Adrenal gland (tissue), 9 donors: ENCODE measurements at regions not wholly inside any gene's neighbourhood (a gene's known extent, or its start where the extent isn't known, plus 50 kb on each side); places are given as distances from the start of the nearest gene placed in this dataset.

Experiments used
- DNase-seq, 7 donors: peaks; one replicate each; pipeline ENCODE4 v3.0.0-alpha.2; 2019 to 2020
- H3K27ac ChIP-seq, 5 donors: fragments of 200-600 bp; sonication (generic) in 4 of 5; 1 replicate in 3 of 5; 2 replicates in 2 of 5; pipeline versions ENCODE4 v1.5.1 to v1.8.0; 2016 to 2020; ENCODE audit warnings: mild to moderate bottlenecking in 1 of 5
- H3K27me3 ChIP-seq: fragments of 200-600 bp; 2 replicates; pipeline ENCODE4 v1.8.0; 2021
- H3K36me3 ChIP-seq, 2 donors: fragments of 200-600 bp; replicated peaks in 1 of 2; 1 replicate in 1 of 2; 2 replicates in 1 of 2; pipeline versions ENCODE4 v1.5.1 to v1.8.0; 2018 to 2022
- H3K4me1 ChIP-seq, 2 donors: fragments of 200-600 bp; replicated peaks in 1 of 2; 1 replicate in 1 of 2; 2 replicates in 1 of 2; pipeline versions ENCODE4 v1.5.1 to v1.8.0; 2018 to 2021
- H3K4me3 ChIP-seq, 4 donors: fragments of 200-600 bp; sonication (generic) in 3 of 4; one replicate each; pipeline ENCODE4 v1.5.1; 2016 to 2018
- H3K9me3 ChIP-seq, 3 donors: fragments of 200-600 bp; sonication (generic) in 1 of 3; replicated peaks in 1 of 3; 1 replicate in 2 of 3; 2 replicates in 1 of 3; pipeline versions ENCODE4 v1.5.1 to v1.8.0; 2016 to 2021
- CTCF ChIP-seq, 6 experiments: fragments of 450-650 bp in 4 of 6; fragments of 200-600 bp in 2 of 6; sonication (generic) in 1 of 6; IDR thresholded peaks; 1 replicate in 5 of 6; 2 replicates in 1 of 6; pipeline versions ENCODE4 v1.5.1 to v1.8.0; 2016 to 2021; ENCODE audit warnings: antibody characterized with exemption in 6 of 6, mild to moderate bottlenecking in 2 of 6, moderate library complexity in 1 of 6
- POLR2A ChIP-seq, 2 donors: fragments of 450-650 bp; IDR thresholded peaks; one replicate each; pipeline ENCODE4 v1.6.1; 2017; ENCODE audit warnings: antibody characterized with exemption in 2 of 2, mild to moderate bottlenecking in 2 of 2, moderate library complexity in 1 of 2
- WGBS, 4 donors: extraction: QIAGEN DNeasy Blood & Tissue Kit in 2 of 4; methylation state at CpG; one replicate each; pipeline versions ENCODE4 v1.1.5 to v1.1.7; 2013 to 2017; 5-methylcytosine and 5-hydroxymethylcytosine counted together
- intact Hi-C, 2 donors: fragments of 100-400 bp; cut with DNase I; formaldehyde crosslinking; loops; one replicate each; pipeline versions ENCODE4 v1.14.1 to v1.15.0; 2022 to 2023
- donor health status: healthy with polysubstance abuse.
- donor health status: Bipolar disorder and iron deficiency.
- donor health status: DM: yes; HTN: yes; CAD: no.
- donor health status: DM: no; HTN: no; CAD: no.
- donor health status: DM: no; HTN: no; CAD: no.

- Histone ChIP-seq H3K27ac (no peak overlapping the region), H3K4me1 (no peaks in the 10 kb centered on the region), H3K9me3 (no peaks in the 10 kb centered on the region), H3K27me3 (no peaks in the 10 kb centered on the region), H3K4me3 (no peak overlapping the region), H3K36me3 (no peaks in the 10 kb centered on the region)
- no peak for DNase-seq
- intact Hi-C loops = no loop called here
- TF ChIP-seq POLR2A (IDR thresholded peaks at IDR 0.05) = no peak
- TF ChIP-seq CTCF (IDR thresholded peaks at IDR 0.05) = no peak
These were observed 69.6 kb upstream of the COL5A2 start for GRCh38 chr2:189249171-189249570.

GRCh38 chr2:189249901-189250300, 70.3 kb upstream of the COL5A2 start:
- H3K4me3 ChIP-seq = no peak overlapping the region
- TF ChIP-seq CTCF (IDR thresholded peaks at IDR 0.05) (no peak), POLR2A (IDR thresholded peaks at IDR 0.05) (no peak)
- H3K27ac ChIP-seq = no peak overlapping the region
- intact Hi-C loops = no loop called here
- H3K27me3 ChIP-seq = no peaks in the 10 kb centered on the region
- no peaks in the 10 kb centered on the region for H3K36me3 ChIP-seq
- no peaks in the 10 kb centered on the region for H3K9me3 ChIP-seq
- no peak for DNase-seq
- 78 to 92% (median 80%) methylated on average over 5 of the region's 5 CpGs for WGBS, 4 donors
- H3K4me1 ChIP-seq = no peaks in the 10 kb centered on the region

GRCh38 chr2:189252991-189253675, 73.6 kb upstream of the COL5A2 start:
- 72 to 77% (median 75%) methylated on average over 6 of the region's 6 CpGs for WGBS, 4 donors
- intact Hi-C loops = no loop called here
- no peak for DNase-seq
- no peaks in the 10 kb centered on the region for H3K4me1 ChIP-seq
- TF ChIP-seq CTCF (IDR thresholded peaks at IDR 0.05) (no peak), POLR2A (IDR thresholded peaks at IDR 0.05) (no peak)
- no peaks in the 10 kb centered on the region for H3K9me3 ChIP-seq
- no peak overlapping the region for H3K4me3 ChIP-seq
- no peaks in the 10 kb centered on the region for H3K27me3 ChIP-seq
- no peak overlapping the region for H3K27ac ChIP-seq
- H3K36me3 ChIP-seq = no peaks in the 10 kb centered on the region

- intact Hi-C loops = no loop called here
- Histone ChIP-seq H3K27me3 (no peaks in the 10 kb centered on the region), H3K4me3 (no peak overlapping the region), H3K27ac (peak overlapping the region in 1 of 5 donors; percentile 14), H3K4me1 (no peaks in the 10 kb centered on the region), H3K9me3 (no peaks in the 10 kb centered on the region), H3K36me3 (no peaks in the 10 kb centered on the region)
- DNase-seq = no peak
- no peak for TF ChIP-seq CTCF (IDR thresholded peaks at IDR 0.05)
- TF ChIP-seq POLR2A (IDR thresholded peaks at IDR 0.05) = no peak
These were observed 74.3 kb upstream of the COL5A2 start for GRCh38 chr2:189253836-189254235.
